ENCODE measurements at regions not wholly inside any gene's neighbourhood (a gene's known extent, or its start where the extent isn't known, plus 50 kb on each side); places are given as distances from the start of the nearest gene placed in this dataset.

DNA sequence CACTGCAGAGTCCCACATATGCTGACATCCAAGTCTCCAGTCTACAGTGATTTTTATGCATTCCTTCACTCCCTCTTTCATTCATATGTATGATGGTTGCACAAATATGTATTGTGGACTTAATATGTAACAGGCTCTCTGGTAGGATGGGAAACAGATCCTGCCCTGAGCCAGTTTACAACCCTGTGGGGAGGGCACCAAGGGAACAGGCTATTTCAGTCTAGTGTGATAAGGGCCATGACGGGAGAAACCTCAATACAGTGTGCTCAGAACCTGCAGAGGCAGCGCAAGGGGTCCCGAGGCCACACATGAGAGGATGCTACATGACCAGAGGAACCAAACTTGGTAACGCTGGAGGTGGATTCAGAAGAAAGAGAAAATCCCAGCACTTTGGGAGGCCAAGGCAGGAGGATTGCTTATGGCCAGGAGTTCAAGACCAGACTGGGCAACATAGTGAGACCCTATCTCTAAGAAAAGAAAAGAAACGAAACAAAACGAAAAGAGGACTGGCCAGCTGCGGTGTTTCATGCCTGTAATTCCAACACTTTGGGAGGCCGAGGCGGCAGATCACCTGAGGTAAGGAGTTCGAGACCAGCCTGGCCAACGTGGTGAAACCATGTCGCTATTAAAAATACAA is 249.8 kb upstream of the JARID2 start (continued):
- TF ChIP-seq ARNTL (CRISPR knock-in tag; IDR thresholded peaks at IDR 0.05; ENCODE audit: borderline replicate concordance, low read depth) (no peak), OSR1 (CRISPR knock-in tag; IDR thresholded peaks at IDR 0.05) (no peak), ESRRG (CRISPR knock-in tag; IDR thresholded peaks at IDR 0.05) (no peak), GLIS3 (CRISPR knock-in tag; IDR thresholded peaks at IDR 0.05) (no peak), ZFP3 (CRISPR knock-in tag; IDR thresholded peaks at IDR 0.05) (no peak)

DNA sequence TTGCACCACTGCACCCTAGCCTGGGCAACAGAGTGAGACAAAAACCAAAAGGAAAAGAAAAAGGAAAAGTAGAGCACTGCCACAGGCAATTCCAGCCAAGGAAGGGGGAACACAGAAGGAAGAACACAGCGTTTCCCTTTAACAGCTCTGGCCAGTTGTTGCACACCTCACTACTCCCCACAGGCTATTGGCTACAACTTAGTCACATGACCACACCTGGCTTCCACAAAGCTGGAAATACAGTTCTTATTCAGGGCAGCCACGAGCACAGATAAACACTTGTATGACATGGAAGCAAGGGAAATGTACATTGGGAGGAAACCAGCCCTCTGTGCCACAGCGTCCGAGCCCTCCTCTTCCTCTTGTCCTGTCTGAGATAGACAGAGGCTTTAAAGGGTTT is 249.0 kb upstream of the JARID2 start:
- ATAC-seq, result no peak
- TF ChIP-seq PPARA (CRISPR knock-in tag; IDR thresholded peaks at IDR 0.05; ENCODE audit: borderline replicate concordance) (no peak), TOX (CRISPR knock-in tag; IDR thresholded peaks at IDR 0.05; ENCODE audit: borderline replicate concordance) (no peak), TCF4 (CRISPR knock-in tag; IDR thresholded peaks at IDR 0.05; ENCODE audit: borderline replicate concordance) (no peak), RARB (CRISPR knock-in tag; IDR thresholded peaks at IDR 0.05) (no peak), ZNF565 (CRISPR knock-in tag; conservative IDR thresholded peaks at IDR 0.05; ENCODE audit: low read depth) (no peak), SNAI2 (CRISPR knock-in tag; IDR thresholded peaks at IDR 0.05) (no peak), BACH2 (CRISPR knock-in tag; IDR thresholded peaks at IDR 0.05; ENCODE audit: borderline replicate concordance) (no peak), CSDC2 (CRISPR knock-in tag; IDR thresholded peaks at IDR 0.05) (no peak), ZFP3 (CRISPR knock-in tag; IDR thresholded peaks at IDR 0.05) (no peak), ARNTL (CRISPR knock-in tag; IDR thresholded peaks at IDR 0.05; ENCODE audit: borderline replicate concordance, low read depth) (no peak), OSR1 (CRISPR knock-in tag; IDR thresholded peaks at IDR 0.05) (no peak), ZC3H10 (CRISPR knock-in tag; IDR thresholded peaks at IDR 0.05) (no peak), GLIS3 (CRISPR knock-in tag; IDR thresholded peaks at IDR 0.05) (no peak), ZFP30 (CRISPR knock-in tag; IDR thresholded peaks at IDR 0.05) (no peak), ESRRG (CRISPR knock-in tag; IDR thresholded peaks at IDR 0.05) (no peak)
- TF ChIP-seq, protein P1, sequence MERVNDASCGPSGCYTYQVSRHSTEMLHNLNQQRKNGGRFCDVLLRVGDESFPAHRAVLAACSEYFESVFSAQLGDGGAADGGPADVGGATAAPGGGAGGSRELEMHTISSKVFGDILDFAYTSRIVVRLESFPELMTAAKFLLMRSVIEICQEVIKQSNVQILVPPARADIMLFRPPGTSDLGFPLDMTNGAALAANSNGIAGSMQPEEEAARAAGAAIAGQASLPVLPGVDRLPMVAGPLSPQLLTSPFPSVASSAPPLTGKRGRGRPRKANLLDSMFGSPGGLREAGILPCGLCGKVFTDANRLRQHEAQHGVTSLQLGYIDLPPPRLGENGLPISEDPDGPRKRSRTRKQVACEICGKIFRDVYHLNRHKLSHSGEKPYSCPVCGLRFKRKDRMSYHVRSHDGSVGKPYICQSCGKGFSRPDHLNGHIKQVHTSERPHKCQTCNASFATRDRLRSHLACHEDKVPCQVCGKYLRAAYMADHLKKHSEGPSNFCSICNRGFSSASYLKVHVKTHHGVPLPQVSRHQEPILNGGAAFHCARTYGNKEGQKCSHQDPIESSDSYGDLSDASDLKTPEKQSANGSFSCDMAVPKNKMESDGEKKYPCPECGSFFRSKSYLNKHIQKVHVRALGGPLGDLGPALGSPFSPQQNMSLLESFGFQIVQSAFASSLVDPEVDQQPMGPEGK (CRISPR knock-in tag; IDR thresholded peaks at IDR 0.05; ENCODE audit: borderline replicate concordance), result no peak
- TF ChIP-seq, protein P2, sequence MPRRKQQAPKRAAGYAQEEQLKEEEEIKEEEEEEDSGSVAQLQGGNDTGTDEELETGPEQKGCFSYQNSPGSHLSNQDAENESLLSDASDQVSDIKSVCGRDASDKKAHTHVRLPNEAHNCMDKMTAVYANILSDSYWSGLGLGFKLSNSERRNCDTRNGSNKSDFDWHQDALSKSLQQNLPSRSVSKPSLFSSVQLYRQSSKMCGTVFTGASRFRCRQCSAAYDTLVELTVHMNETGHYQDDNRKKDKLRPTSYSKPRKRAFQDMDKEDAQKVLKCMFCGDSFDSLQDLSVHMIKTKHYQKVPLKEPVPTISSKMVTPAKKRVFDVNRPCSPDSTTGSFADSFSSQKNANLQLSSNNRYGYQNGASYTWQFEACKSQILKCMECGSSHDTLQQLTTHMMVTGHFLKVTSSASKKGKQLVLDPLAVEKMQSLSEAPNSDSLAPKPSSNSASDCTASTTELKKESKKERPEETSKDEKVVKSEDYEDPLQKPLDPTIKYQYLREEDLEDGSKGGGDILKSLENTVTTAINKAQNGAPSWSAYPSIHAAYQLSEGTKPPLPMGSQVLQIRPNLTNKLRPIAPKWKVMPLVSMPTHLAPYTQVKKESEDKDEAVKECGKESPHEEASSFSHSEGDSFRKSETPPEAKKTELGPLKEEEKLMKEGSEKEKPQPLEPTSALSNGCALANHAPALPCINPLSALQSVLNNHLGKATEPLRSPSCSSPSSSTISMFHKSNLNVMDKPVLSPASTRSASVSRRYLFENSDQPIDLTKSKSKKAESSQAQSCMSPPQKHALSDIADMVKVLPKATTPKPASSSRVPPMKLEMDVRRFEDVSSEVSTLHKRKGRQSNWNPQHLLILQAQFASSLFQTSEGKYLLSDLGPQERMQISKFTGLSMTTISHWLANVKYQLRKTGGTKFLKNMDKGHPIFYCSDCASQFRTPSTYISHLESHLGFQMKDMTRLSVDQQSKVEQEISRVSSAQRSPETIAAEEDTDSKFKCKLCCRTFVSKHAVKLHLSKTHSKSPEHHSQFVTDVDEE (CRISPR knock-in tag; IDR thresholded peaks at IDR 0.05), result no peak
- TF ChIP-seq, protein P3, sequence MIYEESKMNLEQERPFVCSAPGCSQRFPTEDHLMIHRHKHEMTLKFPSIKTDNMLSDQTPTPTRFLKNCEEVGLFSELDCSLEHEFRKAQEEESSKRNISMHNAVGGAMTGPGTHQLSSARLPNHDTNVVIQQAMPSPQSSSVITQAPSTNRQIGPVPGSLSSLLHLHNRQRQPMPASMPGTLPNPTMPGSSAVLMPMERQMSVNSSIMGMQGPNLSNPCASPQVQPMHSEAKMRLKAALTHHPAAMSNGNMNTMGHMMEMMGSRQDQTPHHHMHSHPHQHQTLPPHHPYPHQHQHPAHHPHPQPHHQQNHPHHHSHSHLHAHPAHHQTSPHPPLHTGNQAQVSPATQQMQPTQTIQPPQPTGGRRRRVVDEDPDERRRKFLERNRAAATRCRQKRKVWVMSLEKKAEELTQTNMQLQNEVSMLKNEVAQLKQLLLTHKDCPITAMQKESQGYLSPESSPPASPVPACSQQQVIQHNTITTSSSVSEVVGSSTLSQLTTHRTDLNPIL (CRISPR knock-in tag; IDR thresholded peaks at IDR 0.05; ENCODE audit: low read depth), result no peak
- TF ChIP-seq, protein P4, sequence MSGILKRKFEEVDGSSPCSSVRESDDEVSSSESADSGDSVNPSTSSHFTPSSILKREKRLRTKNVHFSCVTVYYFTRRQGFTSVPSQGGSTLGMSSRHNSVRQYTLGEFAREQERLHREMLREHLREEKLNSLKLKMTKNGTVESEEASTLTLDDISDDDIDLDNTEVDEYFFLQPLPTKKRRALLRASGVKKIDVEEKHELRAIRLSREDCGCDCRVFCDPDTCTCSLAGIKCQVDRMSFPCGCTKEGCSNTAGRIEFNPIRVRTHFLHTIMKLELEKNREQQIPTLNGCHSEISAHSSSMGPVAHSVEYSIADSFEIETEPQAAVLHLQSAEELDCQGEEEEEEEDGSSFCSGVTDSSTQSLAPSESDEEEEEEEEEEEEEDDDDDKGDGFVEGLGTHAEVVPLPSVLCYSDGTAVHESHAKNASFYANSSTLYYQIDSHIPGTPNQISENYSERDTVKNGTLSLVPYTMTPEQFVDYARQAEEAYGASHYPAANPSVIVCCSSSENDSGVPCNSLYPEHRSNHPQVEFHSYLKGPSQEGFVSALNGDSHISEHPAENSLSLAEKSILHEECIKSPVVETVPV (CRISPR knock-in tag; IDR thresholded peaks at IDR 0.05), result no peak

DNA sequence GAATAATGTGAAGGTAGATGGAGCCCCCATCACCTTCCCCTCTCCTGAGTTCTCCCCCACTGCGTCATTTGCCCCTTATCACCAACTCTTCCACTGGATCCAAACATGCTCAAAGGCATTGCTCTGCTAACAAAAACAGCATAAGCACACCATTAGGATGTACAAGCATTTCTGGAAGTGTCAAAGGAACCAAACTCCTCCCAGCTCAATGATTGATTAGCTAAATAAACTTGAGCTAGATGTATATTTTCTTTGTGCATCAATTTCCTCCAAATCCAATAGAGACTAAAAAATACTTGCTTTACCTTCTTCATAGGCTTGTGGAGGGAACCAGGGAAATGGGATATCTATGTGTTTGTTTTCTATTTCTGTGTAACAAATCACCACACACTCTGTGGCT is 248.4 kb upstream of the JARID2 start:
- TF ChIP-seq ZC3H10 (CRISPR knock-in tag; IDR thresholded peaks at IDR 0.05) (no peak), ZNF565 (CRISPR knock-in tag; conservative IDR thresholded peaks at IDR 0.05; ENCODE audit: low read depth) (no peak), ZNF70 (CRISPR knock-in tag; IDR thresholded peaks at IDR 0.05) (no peak), OSR1 (CRISPR knock-in tag; IDR thresholded peaks at IDR 0.05) (no peak), ZFP3 (CRISPR knock-in tag; IDR thresholded peaks at IDR 0.05) (no peak), RARB (CRISPR knock-in tag; IDR thresholded peaks at IDR 0.05) (no peak), TCF4 (CRISPR knock-in tag; IDR thresholded peaks at IDR 0.05; ENCODE audit: borderline replicate concordance) (no peak)
- TF ChIP-seq, protein P2 (CRISPR knock-in tag; IDR thresholded peaks at IDR 0.05), result no peak
- TF ChIP-seq, protein P5, sequence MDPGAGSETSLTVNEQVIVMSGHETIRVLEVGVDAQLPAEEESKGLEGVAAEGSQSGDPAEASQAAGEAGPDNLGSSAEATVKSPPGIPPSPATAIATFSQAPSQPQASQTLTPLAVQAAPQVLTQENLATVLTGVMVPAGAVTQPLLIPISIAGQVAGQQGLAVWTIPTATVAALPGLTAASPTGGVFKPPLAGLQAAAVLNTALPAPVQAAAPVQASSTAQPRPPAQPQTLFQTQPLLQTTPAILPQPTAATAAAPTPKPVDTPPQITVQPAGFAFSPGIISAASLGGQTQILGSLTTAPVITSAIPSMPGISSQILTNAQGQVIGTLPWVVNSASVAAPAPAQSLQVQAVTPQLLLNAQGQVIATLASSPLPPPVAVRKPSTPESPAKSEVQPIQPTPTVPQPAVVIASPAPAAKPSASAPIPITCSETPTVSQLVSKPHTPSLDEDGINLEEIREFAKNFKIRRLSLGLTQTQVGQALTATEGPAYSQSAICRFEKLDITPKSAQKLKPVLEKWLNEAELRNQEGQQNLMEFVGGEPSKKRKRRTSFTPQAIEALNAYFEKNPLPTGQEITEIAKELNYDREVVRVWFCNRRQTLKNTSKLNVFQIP (CRISPR knock-in tag; IDR thresholded peaks at IDR 0.05; ENCODE audit: borderline replicate concordance, low read depth), result no peak
- TF ChIP-seq, protein P4 (CRISPR knock-in tag; IDR thresholded peaks at IDR 0.05), result no peak
- ATAC-seq, result no peak
